ENCODE measurements at regions not wholly inside any gene's neighbourhood (a gene's known extent, or its start where the extent isn't known, plus 50 kb on each side); places are given as distances from the start of the nearest gene placed in this dataset.

DNA sequence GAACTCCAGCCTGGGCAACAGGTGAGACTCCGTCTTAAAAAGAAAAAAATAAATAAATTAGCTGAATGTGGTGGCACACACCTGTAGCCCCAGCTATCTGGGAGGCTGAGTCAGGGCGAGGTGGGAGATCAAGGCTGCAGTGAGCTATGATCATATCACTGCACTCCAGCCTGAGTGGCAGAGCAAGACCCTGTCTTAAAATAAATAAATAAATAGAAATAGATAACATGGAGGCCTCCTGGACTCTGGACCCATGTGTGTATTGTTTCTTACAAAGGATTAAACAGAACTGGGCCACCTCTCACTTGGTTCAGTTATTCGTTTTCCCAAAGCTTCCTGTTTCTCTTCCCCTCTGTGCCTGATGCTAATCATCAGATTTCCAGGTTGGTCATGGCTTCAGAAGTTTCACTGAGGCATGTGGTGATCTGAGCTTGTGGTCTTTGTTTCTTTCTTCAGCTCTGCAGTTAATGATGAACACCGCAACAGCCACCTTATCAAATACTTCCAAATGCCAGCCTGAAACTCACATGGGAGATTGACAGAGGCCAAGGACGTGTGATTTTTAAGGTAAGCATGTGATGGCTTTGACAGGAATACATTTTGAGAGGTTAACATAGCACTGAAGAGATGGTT lies 83.3 kb upstream of the MAP4K4 start:
- TF ChIP-seq, protein P1, sequence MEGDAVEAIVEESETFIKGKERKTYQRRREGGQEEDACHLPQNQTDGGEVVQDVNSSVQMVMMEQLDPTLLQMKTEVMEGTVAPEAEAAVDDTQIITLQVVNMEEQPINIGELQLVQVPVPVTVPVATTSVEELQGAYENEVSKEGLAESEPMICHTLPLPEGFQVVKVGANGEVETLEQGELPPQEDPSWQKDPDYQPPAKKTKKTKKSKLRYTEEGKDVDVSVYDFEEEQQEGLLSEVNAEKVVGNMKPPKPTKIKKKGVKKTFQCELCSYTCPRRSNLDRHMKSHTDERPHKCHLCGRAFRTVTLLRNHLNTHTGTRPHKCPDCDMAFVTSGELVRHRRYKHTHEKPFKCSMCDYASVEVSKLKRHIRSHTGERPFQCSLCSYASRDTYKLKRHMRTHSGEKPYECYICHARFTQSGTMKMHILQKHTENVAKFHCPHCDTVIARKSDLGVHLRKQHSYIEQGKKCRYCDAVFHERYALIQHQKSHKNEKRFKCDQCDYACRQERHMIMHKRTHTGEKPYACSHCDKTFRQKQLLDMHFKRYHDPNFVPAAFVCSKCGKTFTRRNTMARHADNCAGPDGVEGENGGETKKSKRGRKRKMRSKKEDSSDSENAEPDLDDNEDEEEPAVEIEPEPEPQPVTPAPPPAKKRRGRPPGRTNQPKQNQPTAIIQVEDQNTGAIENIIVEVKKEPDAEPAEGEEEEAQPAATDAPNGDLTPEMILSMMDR (optimal IDR thresholded peaks at IDR 0.05 in 1 of 3, IDR thresholded peaks at IDR 0.05 in 1 of 3, conservative IDR thresholded peaks at IDR 0.05 in 1 of 3; ENCODE audit: extremely low read depth in 1 of 3, insufficient read depth in 2 of 3, low read length in 3 of 3) = no peak
- TF ChIP-seq EZH2 (IDR thresholded peaks at IDR 0.05; ENCODE audit: low read length) = no peak

Data from keratinocyte (primary cell).